WI38 (cell line): ENCODE measurements at regions not wholly inside any gene's neighbourhood (a gene's known extent, or its start where the extent isn't known, plus 50 kb on each side); places are given as distances from the start of the nearest gene placed in this dataset.
"Not testable (repeated sequence)": the region's sequence is repeated elsewhere in the genome, so short reads cannot be mapped to it uniquely, and the experiment has no call there.

ENCODE experiments used
- H3K4me3 ChIP-seq: 2 replicates; pipeline ENCODE4 v1.5.1; 2011; ENCODE audit warnings: low read depth, mild to moderate bottlenecking, control low read depth, low read length
- TF ChIP-seq, protein P1 (sequence below): IDR thresholded peaks from 2 replicates; pipeline ENCODE4 v1.5.1; 2012; ENCODE audit warnings: low read depth, mild to moderate bottlenecking, control low read depth, low read length

DNA sequence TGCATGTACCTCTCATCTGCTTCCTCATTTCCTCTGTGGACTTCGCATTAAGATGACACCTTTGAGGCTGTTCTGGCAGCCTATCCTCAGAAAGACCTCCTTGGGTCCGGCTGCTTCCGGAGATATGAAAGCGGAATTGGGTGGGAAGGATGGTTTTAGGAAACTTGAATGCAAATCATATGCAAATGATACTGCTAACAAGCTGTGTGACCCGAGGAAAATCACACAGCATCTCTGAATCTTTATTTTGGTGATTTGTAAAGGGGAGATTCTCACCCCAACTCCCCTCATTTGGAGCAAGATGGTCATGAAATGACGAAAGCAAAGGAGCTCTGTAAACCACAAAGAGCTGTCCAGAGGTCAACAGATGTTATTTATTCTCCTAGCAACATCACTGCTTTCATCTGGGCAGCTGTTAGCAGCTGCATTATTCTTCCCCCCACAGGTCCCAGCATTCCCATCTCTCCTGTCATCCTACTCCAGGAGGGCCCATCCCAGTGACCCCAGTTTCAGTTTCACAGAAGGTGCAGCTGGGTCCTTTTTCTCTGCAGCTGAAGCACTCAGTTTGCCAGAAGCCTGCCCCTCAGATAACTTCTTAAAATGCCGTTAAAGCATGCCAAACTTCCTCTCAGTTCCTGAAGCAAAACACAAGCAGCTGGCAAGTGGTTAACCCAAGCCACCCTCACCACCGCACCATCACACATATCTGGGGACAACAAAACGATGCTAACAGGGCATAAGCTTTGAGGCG lies 269.5 kb downstream of the SEC61B start:
- no peak overlapping the region for H3K4me3 ChIP-seq
- TF ChIP-seq, protein P1, sequence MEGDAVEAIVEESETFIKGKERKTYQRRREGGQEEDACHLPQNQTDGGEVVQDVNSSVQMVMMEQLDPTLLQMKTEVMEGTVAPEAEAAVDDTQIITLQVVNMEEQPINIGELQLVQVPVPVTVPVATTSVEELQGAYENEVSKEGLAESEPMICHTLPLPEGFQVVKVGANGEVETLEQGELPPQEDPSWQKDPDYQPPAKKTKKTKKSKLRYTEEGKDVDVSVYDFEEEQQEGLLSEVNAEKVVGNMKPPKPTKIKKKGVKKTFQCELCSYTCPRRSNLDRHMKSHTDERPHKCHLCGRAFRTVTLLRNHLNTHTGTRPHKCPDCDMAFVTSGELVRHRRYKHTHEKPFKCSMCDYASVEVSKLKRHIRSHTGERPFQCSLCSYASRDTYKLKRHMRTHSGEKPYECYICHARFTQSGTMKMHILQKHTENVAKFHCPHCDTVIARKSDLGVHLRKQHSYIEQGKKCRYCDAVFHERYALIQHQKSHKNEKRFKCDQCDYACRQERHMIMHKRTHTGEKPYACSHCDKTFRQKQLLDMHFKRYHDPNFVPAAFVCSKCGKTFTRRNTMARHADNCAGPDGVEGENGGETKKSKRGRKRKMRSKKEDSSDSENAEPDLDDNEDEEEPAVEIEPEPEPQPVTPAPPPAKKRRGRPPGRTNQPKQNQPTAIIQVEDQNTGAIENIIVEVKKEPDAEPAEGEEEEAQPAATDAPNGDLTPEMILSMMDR: no peak

DNA sequence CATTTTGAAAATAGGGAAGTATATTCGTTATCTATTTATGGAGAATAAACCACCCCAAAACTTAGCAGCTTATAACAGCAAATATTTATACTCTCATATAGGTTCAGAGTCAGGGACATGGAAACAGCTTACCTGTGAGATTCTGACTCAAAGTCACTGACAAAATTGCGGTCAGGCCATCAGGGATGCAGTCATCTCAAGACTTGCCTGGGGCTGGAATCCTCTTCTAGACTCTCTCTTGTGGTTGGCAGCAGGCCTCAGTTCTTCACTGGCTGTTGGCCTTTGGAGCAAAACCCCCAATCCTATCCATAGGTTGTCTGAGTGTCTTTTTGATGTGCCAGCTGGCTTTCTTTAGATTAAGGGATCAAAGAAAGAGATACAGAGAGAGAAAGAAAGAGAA lies 275.6 kb downstream of the SEC61B start:
- no peak overlapping the region for H3K4me3 ChIP-seq
- TF ChIP-seq, protein P1: no peak

DNA sequence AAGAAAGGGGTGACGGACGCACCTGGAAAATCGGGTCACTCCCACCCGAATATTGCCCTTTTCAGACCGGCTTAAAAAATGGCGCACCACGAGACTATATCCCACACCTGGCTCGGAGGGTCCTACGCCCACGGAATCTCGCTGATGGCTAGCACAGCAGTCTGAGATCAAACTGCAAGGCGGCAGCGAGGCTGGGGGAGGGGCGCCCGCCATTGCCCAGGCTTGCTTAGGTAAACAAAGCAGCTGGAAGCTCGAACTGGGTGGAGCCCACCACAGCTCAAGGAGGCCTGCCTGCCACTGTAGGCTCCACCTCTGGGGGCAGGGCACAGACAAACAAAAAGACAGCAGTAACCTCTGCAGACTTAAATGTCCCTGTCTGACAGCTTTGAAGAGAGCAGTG lies 276.9 kb downstream of the SEC61B start:
- H3K4me3 ChIP-seq: not testable (repeated sequence)

DNA sequence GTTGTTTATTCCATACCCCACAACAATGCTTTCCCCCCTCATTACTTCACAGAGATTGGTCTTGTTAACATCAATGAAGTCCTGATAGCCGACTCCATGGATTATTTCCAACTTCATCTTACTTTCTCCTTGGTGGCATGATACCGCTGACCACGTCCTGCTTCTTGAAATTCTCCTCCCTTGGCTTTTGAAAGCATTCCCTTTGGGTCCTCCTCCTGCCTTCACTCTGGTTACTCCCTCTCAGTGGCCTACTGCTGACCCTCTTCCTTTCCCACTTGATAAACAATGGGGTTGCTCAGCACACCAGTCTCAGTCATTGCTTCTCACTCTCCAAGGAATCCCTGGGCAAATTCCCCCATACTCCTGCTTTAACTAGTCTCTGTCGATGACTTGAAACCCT lies 283.9 kb downstream of the SEC61B start:
- TF ChIP-seq, protein P1: no peak
- H3K4me3 ChIP-seq: no peak overlapping the region

DNA sequence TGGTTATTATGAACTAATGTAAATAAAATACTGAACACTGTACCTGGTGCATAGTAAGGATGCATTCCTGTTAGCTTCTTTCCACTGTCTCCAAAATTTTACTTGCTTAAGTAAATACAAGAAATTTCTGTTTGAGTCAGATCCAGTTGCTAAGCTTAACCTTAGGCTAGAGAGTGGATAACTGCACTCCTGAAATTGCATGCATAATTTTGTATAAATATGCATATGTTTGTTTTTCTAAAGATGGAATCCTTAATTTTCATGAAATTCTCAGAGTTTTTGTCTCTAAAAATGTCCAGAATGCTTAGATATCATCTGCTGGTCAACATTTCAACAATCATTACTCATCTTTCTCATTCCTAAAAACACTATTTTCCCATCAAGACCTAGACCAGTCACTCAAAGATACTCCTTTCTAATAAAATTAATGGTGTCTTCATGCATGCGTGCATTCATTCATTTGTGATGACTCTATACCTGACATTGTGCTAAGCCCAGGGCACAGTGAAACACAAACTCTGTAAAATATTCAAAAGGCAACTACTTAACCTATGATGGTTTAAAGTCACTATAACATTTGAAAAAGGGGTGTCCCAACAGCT lies 284.8 kb downstream of the SEC61B start:
- TF ChIP-seq, protein P1: no peak
- no peak overlapping the region for H3K4me3 ChIP-seq

DNA sequence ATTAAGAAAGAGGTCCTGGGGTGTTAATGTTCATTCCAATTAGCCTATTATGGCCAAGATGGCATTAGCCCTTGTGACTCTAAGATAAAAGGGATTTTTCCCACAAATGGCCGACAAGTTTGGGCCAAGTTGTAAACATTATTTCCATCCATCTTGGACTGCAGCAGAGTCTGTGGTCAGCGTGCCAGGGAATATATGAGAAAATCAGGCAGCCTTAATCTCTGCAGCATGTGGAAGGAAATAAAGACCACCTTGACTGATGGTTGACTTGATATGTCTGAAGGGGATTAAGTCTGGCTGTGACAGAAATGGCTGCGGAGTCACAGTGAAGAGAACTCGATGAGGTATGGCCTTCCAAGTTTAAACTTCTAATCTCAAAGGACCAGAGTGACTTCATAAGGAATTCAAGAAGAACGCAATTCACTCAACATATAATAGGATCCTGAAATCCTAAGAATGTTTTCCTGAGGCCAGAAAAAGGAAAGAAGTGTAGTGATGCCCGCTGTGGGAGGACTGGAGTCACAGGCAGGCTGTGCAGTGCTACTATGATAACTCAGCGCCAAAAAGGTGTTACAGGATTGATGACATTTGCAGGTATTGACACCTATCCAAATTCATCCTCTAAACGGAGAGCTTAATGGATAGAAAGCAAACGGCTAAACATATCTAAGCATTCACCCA lies 287.1 kb downstream of the SEC61B start:
- TF ChIP-seq, protein P1: no peak
- no peak overlapping the region for H3K4me3 ChIP-seq

DNA sequence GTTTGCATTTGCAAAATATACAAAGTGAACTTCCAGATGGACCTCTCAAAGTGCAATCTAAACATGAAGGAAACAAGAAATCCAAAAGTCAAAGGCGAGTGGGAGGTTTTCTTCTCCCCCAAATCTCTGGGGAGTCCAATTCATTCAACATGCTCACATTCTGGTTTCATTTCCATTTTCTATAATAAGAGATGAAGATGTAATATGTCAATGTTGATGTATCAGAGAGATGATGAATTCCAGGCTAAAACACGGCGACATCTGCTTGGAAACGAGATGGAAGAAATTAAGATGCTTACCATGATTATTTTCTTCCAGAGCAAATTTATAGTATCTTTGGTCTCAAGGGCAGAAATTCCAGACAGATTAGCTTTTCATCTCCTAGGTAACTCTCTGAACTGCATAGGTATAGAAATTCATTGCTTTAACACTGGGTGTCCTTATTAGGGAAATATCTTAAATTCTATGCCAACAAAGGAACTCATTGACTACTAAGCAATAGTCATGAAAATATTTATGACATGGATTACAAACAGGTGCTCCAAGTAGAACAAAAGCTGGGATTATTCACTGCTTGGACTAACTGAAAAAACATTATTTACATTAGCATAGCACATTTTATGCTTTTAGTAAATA lies 287.9 kb downstream of the SEC61B start:
- no peak overlapping the region for H3K4me3 ChIP-seq
- TF ChIP-seq, protein P1: no peak
